HG03064 (cell line): ENCODE measurements at regions not wholly inside any gene's neighbourhood (a gene's known extent, or its start where the extent isn't known, plus 50 kb on each side); places are given as distances from the start of the nearest gene placed in this dataset.
A peak's percentile ranks its signal among the peaks of the same experiment; 100 is the strongest.
"Not testable (repeated sequence)": the region's sequence is repeated elsewhere in the genome, so short reads cannot be mapped to it uniquely, and the experiment has no call there.

Source experiments
- ATAC-seq: cut with Tn5 transposase; IDR thresholded peaks from one replicate; pipeline ENCODE4 v1.9.1; 2021; ENCODE audit warnings: low read depth; ENCODE audit not compliant: unreplicated experiment

GRCh38 chr4:64216741-64217140, 192.5 kb downstream of the TECRL start:
- ATAC-seq = no peak

- ATAC-seq = no peak
These were observed 203.9 kb downstream of the TECRL start for GRCh38 chr4:64205376-64205775.

- ATAC-seq = no peak
These were observed 209.2 kb downstream of the TECRL start for GRCh38 chr4:64200001-64200555.

GRCh38 chr4:64195582-64195981, 213.7 kb downstream of the TECRL start:
- no peak for ATAC-seq

GRCh38 chr4:64192731-64193412, 216.4 kb downstream of the TECRL start:
- no peak for ATAC-seq

- ATAC-seq = no peak
These were observed 234.9 kb downstream of the TECRL start for GRCh38 chr4:64174247-64174882.

GRCh38 chr4:64166365-64166764, 242.9 kb downstream of the TECRL start:
- ATAC-seq = no peak

- peak; percentile 71 for ATAC-seq
These were observed 250.5 kb downstream of the TECRL start for GRCh38 chr4:64158648-64159326.

GRCh38 chr4:64157397-64157796, 251.9 kb downstream of the TECRL start:
- no peak for ATAC-seq

- no peak for ATAC-seq
These were observed 253.0 kb downstream of the TECRL start for GRCh38 chr4:64156253-64156652.

- ATAC-seq = no peak
These were observed 263.2 kb downstream of the TECRL start for GRCh38 chr4:64146030-64146429.

- ATAC-seq = no peak
These were observed 264.3 kb downstream of the TECRL start for GRCh38 chr4:64144994-64145393.

GRCh38 chr4:64130907-64131306, 278.3 kb downstream of the TECRL start:
- no peak for ATAC-seq

GRCh38 chr4:64125354-64125753, 283.9 kb downstream of the TECRL start:
- no peak for ATAC-seq

- no peak for ATAC-seq
These were observed 287.4 kb downstream of the TECRL start for GRCh38 chr4:64121803-64122202.

GRCh38 chr4:64105903-64106302, 303.3 kb downstream of the TECRL start:
- ATAC-seq = no peak

GRCh38 chr4:64095398-64095797, 313.9 kb downstream of the TECRL start:
- no peak for ATAC-seq

- no peak for ATAC-seq
These were observed 329.9 kb downstream of the TECRL start for GRCh38 chr4:64079316-64079715.

GRCh38 chr4:64068096-64068495, 341.2 kb downstream of the TECRL start:
- ATAC-seq = no peak

- no peak for ATAC-seq
These were observed 346.3 kb downstream of the TECRL start for GRCh38 chr4:64062991-64063390.

- ATAC-seq = not testable (repeated sequence)
These were observed 372.2 kb downstream of the TECRL start for GRCh38 chr4:64037033-64037432.

- no peak for ATAC-seq
These were observed 386.7 kb downstream of the TECRL start for GRCh38 chr4:64022560-64022959.
